T-helper 1 cell (primary cell): ENCODE measurements at regions not wholly inside any gene's neighbourhood (a gene's known extent, or its start where the extent isn't known, plus 50 kb on each side); places are given as distances from the start of the nearest gene placed in this dataset.

Experiments used
- DNase-seq, 5 donors: peaks; one replicate each; pipeline ENCODE4 v3.0.0-alpha.2; 2012 to 2020

GRCh38 chr10:29127037-29127700, 161.7 kb upstream of the LYZL1 start:
- no peak for DNase-seq

DNA sequence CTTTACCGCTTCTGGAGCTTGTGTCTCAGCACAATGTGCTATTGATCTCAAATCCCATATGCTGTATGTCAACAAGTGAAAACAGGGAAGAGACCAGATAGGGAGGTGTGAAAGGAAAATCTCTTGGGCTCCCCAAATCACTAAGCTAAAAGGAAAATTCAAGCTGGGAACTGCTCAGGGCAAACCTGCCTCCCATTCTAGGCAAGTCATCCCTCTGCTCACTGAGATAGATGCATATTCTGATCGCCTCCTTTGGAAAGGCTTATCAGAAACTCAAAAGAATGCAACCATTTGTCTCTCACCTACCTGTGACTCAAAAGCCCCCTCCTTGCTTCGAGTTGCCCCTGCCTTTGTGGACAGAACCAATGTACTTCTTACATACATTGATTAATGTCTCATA, 161.1 kb upstream of the LYZL1 start:
- no peak for DNase-seq

- DNase-seq = no peak
Measured at GRCh38 chr10:29130190-29130673, 158.6 kb upstream of the LYZL1 start.

DNA sequence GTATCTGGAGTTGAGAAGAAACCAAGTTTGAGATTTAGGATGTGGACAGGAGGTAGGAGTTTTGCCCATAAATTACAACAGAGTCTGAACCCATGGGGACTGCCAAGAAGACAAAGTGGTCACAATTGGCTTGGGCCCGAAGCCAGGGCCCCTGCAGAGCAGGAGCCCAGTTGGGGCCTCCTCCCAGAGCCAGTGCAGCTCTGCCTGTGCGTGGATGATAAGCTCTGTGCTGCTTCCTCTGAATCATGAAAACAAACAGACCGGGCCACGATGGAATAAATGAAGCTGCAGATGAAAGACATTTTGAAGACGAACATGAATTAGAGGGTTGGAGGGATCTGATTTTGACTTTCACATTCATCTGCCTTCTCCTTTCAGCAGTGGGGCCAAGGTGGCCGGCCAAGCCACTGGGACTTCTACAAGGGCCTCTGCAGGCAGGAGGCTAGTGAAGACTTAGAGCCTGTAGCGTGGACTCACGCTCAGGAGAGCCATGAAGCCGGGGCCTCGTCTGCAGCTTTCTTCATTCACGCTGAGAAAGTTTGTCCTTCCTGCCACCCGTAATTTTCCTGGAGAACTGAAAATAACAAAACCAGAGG, 156.8 kb upstream of the LYZL1 start:
- DNase-seq = no peak

DNA sequence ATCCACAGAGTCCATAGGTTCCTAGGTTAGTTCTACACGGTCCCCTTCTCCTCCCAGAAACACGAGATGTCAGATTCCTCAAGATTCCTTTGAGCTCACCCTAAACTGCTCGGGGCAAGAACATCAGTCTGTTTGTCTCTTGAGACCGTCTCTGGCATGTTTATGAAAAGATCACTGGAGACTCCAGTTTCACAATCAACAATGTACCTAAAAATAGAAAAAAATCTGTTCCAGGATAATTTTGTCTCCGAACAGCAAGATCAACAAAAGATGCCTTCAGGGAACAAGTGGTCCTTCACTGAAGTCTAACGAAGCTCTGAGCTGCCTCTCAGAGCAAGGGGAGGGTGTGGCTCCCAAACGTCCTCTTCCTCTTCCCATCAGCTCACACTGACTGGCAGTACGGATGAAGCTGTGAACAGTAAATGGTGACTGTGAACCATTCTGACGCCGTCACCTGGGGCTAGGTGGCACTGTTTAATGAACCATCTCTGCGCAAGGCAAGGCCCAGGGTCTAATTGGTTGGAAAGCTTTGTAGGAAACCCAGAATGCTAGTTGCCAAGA, 156.2 kb upstream of the LYZL1 start:
- no peak for DNase-seq

DNA sequence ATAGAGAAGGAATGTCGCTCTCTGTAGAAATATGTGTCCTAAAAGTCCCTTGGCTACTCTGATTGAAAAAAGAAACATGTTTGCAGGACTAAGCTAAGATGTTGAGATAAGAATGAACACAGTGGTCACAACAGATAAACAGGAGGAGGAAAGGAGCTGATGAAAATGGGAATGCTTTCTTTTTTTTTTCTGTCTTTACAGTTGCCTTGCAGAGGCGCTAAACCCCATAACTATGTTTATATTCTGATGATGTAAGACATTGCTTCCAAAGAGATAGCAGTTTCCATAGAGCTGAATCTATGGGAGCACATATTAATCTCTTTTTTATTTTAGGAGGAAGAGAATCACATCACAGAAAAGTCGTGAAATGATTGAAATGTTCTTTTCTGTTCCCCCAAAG, 153.5 kb upstream of the LYZL1 start:
- no peak for DNase-seq

- no peak for DNase-seq
Measured at GRCh38 chr10:29136411-29136810, 152.5 kb upstream of the LYZL1 start.

DNA sequence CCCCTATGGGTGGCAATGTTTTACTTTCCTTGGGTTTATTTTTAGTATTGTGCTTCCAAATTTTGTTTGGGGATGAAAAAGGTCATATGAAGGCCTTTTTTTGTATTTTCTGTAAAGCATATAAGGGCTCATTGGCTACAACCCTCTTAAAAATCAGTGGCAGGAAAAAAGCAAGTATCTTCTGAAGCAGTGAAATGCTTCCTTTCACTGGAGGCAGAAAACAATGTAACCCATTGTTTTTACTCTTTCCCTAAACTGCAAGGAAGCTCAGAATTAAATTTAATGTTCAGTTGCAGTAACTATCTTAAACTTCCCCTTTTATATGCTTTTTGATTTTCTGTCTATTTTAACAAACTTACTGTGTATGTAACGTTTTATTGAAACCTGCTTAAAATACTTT, 148.7 kb upstream of the LYZL1 start:
- DNase-seq = no peak

- DNase-seq = no peak
Measured at GRCh38 chr10:29140991-29141390, 147.9 kb upstream of the LYZL1 start.

- no peak for DNase-seq
Measured at GRCh38 chr10:29141761-29142160, 147.1 kb upstream of the LYZL1 start.

DNA sequence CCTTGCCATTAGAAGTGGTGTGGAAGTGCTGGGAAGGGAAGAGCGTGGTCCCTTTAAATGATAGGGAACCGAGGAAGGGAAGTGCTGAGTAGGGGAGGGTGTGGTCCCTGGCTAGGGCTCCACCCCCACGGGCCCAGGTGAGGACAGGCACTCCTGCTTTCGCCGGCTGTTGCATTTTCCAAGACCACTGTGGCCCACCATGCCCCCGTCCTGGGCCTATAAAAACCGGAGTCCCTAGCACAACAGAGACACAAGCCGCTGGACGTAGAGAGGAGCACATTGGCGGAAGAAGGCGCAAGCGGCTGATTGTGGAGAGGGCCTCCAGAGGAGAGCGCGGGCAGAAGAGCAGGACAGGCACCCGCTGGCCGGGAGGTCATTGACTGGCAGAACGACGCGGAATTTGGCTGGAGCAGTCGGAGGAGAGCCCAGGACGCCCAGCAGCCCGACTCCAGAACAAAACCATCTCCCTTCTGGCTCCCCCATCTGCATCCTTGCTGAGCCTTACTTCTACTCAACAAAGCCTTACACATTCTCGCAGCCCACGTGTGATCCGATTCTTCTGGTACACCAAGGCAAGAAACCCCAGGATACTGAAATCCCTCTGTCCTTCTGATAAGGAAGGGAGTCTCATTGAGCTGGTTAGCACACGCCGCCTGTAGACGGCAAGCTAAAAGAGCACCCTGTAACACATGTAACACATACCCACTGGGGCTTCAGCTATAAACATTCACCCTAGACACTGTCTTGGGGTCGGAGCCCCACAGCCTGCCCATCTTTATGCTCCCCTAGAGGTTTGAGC, 146.2 kb upstream of the LYZL1 start:
- no peak for DNase-seq

GRCh38 chr10:29144126-29144525, 144.7 kb upstream of the LYZL1 start:
- DNase-seq = no peak

DNA sequence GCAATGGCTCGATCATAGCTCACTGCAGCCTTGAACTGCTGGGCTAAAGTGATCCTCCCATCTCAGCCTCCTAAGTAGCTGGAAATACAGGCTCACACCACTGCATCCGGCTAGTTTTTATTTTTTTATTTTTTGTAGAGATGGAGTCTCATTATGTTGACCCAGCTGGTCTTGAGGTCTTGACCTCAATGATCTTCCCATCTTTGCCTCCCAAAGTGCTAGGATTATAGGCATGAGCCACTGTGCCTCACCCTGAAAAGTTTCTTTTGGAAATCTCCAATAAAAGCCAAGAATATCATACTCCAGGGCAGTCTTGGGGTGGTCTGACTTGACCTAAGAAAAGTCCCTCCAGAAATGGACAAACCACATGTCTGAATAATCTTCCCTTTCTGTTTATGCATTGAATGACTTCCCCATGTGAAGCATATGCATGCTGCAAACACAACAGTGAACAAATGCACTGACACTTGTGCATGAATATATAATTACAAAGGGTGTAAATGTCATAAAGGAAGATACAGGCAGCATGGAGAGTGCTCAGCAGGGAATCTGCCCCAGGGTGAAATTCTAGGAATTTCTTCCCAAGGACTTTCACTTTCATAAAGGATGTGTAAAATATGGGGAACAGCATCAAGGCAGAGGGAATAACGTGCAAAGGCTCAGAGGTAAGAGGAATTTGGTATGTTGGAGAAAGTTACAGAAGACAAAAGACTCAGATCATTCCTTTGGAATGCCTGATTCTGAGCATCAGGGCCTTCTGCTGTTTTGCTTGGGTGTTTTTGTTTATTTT, 142.4 kb upstream of the LYZL1 start:
- DNase-seq = no peak

DNA sequence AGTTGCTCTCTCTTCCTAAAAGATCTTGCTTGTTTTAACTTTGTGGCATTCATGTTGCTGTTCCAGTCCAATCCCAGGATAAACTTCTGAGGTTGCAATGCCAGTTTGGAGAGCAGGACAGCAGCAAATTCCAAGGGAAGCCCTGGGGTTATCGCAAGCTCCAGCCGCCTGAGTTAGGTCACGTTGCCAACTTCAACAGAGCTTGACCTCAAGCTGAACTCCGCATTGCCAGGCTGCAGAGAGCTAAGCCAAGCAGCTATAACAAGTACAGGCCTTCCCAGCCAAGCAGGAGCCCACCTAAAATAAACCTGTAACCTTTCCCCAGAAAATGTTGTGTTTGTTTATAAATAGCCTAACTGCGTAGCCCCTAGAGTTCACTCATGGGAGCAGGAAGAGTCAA, 138.9 kb upstream of the LYZL1 start:
- no peak for DNase-seq

DNA sequence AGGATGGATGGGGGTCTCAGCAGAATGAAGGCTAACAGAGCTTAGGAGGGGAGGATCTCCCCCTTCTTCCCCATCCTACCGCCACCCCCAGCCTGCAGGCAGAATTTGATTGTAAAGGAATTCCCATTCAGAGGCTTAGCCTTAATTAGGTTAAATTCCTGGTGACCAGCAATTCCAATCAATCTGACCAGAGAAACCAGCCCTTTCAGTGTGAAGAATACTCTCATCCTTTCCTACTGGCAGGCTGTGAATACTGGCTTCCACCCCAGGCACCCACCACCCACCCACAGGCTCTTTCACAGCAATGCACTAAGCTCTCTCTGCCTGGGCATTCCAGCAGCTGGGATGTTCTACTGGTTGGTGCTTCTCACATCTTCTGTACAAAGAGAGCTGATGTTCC, 137.9 kb upstream of the LYZL1 start:
- DNase-seq = no peak

DNA sequence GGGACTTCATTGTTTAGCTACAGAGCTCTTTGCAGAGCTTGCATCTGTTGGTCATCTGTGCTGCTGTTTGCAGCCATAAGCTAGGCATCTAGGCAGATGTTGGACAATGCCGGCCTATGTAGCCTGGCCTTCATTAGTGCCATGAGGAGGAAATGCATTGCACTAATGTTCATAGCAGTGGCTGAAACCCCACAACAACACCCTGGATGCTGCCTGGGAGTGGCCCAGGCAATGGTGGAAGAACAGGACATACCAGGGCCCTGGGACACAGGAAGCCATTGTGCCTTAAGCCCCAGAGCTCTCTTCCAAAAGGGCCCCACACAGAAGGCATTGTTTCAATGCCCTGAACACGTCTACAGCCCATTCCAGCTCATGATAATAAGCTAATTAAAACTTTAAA, 131.5 kb upstream of the LYZL1 start:
- DNase-seq = no peak

DNA sequence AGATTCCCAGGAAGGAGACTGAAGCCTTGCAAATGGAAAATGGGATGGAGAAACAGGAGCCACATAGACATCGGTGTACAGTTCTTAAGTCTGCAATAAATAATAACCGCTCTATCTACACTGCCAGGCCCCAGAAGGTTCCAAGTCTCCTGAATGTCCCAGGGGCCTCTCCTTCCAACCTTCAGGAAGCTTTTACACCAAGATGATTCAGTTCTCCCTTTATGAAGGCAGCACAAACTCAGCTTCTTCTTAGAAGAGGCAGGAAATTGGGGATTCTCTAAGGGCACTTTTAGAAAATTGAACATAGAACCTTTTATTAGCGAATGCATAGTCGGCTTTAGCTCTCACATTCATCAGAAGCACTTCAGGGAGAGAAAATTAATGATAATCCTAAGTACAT, 130.8 kb upstream of the LYZL1 start:
- DNase-seq = no peak

DNA sequence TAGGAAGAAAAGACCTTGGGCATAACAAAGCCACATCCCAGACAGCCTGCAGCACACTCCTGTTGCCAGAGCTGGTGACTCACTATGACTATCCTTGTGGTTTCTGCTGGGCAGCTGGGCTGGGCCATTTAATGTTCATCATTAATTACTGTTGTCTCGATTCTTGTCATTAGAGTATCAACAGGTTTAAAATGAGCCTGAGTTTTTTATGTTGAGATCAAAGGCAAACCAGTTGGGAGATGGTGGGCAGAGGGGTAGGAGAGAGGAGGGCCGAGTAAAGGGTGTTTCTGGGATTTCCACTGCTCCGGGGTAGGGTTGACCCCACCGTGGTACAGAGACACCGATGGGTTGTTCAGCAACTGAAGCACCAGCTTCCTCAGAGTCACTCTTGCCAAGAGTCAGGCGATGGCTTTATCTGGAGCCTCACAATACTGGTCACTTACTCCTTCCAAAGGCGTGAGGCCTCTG, 128.7 kb upstream of the LYZL1 start:
- no peak for DNase-seq

GRCh38 chr10:29163746-29164145, 125.1 kb upstream of the LYZL1 start:
- no peak for DNase-seq

DNA sequence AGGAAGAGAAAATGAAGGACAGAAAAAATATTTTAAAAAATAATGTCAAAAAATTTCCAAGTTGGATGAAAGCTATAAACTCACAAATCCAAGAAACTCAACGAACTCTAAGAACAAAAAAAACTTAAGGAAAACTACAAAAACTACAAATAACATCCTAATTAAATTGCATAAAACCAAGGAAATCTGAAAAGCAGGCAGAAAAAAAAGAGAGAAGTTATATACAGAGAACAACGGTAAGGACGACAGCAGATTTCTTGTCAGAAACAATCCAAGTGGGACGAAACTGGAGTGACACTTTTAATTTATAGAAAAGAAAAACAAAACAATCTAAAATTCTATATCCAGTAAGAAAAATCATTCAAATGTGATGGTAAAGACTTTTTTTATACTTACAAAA, 122.2 kb upstream of the LYZL1 start:
- DNase-seq = no peak

GRCh38 chr10:29169021-29169420, 119.8 kb upstream of the LYZL1 start:
- DNase-seq = no peak

GRCh38 chr10:29171717-29172116, 117.2 kb upstream of the LYZL1 start:
- no peak for DNase-seq

DNA sequence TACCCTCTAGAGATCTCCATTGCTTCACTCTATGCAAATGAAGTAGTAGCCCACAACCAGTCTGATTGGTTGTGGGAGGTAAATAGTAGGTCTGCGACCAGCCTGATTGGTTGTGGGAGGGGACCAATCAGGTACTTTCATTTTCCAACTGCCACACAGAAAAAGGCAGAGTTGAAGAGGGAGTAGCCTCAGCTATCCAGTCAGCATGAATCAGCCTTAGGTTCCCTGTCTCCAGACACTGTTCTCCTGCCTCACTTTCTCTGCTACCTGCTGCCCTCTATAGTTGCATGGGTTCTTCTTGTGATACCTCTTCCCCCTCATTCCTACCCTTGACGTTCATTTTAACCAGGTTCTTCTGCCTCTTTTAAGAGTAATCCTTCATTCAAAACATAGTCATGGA, 114.5 kb upstream of the LYZL1 start:
- no peak for DNase-seq
